Thyroid gland (tissue), 4 donors: ENCODE measurements at regions not wholly inside any gene's neighbourhood (a gene's known extent, or its start where the extent isn't known, plus 50 kb on each side); places are given as distances from the start of the nearest gene placed in this dataset.

Experiments
- POLR2A ChIP-seq, 2 donors: fragments of 450-650 bp; IDR thresholded peaks; one replicate each; pipeline ENCODE4 v1.6.1; 2017; ENCODE audit warnings: antibody characterized with exemption in 2 of 2, mild to moderate bottlenecking in 2 of 2, moderate library complexity in 1 of 2
- TF ChIP-seq, protein P1 (sequence below), 6 experiments: fragments of 200-600 bp in 3 of 6; fragments of 450-650 bp in 3 of 6; sonication (generic) in 3 of 6; IDR thresholded peaks; one replicate each; pipeline ENCODE4 v1.5.1; 2016 to 2019; ENCODE audit warnings: antibody characterized with exemption in 6 of 6, mild to moderate bottlenecking in 2 of 6, inconsistent platforms in 1 of 6, moderate library complexity in 1 of 6

DNA sequence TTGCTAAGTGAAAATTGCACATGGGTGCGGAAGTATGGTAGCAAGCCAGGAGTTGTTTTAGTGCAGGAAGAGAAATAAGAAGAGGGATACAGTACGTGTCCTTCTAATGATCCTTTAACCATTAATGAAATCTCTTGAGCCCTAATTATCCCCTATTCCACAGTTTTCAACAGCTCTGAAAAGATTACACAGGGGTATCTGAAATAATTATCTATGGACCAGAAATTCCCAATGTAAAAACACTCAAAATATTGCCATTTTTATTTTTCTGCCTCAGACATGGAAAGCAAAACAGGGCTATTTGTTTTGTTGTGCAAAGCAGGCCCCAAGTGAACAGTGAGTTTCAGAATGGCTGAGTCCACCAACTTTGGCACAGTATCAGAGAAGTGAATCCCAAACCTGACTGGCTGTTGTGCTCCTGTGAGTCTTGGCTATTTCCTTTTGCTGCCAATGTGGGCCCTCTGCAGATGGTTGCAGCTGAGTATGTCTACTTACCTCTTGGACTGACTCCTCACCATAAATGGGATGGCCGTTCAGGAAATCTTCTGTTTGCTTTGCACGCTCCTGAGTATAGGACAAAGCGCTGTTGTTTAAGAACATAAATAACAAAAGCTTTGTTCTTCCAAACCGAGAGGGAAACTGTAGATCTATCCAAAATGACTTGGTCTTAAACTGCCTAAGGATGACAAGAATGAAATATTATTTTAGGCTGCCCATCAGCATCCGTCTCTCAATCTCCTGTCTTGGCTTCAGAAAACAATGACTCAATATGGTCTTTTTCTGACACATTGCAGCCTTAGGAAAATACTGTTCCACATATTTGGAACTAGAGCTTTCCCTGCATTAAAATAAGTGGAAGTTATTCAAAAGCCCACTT, 204.1 kb downstream of the DEPDC1B start:
- TF ChIP-seq, protein P1, sequence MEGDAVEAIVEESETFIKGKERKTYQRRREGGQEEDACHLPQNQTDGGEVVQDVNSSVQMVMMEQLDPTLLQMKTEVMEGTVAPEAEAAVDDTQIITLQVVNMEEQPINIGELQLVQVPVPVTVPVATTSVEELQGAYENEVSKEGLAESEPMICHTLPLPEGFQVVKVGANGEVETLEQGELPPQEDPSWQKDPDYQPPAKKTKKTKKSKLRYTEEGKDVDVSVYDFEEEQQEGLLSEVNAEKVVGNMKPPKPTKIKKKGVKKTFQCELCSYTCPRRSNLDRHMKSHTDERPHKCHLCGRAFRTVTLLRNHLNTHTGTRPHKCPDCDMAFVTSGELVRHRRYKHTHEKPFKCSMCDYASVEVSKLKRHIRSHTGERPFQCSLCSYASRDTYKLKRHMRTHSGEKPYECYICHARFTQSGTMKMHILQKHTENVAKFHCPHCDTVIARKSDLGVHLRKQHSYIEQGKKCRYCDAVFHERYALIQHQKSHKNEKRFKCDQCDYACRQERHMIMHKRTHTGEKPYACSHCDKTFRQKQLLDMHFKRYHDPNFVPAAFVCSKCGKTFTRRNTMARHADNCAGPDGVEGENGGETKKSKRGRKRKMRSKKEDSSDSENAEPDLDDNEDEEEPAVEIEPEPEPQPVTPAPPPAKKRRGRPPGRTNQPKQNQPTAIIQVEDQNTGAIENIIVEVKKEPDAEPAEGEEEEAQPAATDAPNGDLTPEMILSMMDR (IDR thresholded peaks at IDR 0.05): no peak
- no peak for TF ChIP-seq POLR2A (IDR thresholded peaks at IDR 0.05)
